Endothelial cell of umbilical vein (primary cell): ENCODE measurements at regions not wholly inside any gene's neighbourhood (a gene's known extent, or its start where the extent isn't known, plus 50 kb on each side); places are given as distances from the start of the nearest gene placed in this dataset.
"Not testable (repeated sequence)": the region's sequence is repeated elsewhere in the genome, so short reads cannot be mapped to it uniquely, and the experiment has no call there.

Source experiments
- BruUV-seq: library from RNA; stranded (reverse); fragments of 400-500 nt; replicated peaks from 2 replicates; lab custom pipeline; 2021; lab: Mats Ljungman, UMichigan
- CTCF ChIA-PET: fragments of 300-600, 350-600 bp; sonication (Branson Sonifier 250); formaldehyde crosslinking; loops from one replicate; lab custom pipeline; 2021; ENCODE audit warnings: antibody characterized with exemption, inconsistent platforms; lab: Charles Lee
- POLR2A ChIA-PET: fragments of 300-600, 350-600 bp; sonication (Branson Sonifier 250); formaldehyde crosslinking; loops from one replicate; lab custom pipeline; 2021; ENCODE audit warnings: antibody characterized with exemption, inconsistent platforms; lab: Charles Lee
- DNase-seq: peaks from one replicate; pipeline ENCODE4 v3.0.0-alpha.2; 2011; ENCODE audit warnings: low read depth, low spot score
- FAIRE-seq: peaks from 2 replicates; lab custom pipeline; 2011; peaks lifted over from hg19 to GRCh38; lab: Jason Lieb, UNC
- H2AFZ ChIP-seq: 2 replicates; pipeline ENCODE4 v1.6.0; 2012; ENCODE audit warnings: low read depth, low read length, control low read depth, inconsistent platforms
- H3K27ac ChIP-seq: 2 replicates; pipeline ENCODE4 v1.5.1; 2011; ENCODE audit warnings: low read depth, mild to moderate bottlenecking, control low read depth, low read length, moderate library complexity; ENCODE audit not compliant: insufficient read depth
- H3K27me3 ChIP-seq, 2 experiments: 2 replicates each; pipeline versions ENCODE4 v1.6.0 to v1.6.1; 2011; ENCODE audit warnings: low read length in 2 of 2, mixed read lengths in 1 of 2; ENCODE audit not compliant: control insufficient read depth in 2 of 2, insufficient read depth in 2 of 2
- H3K36me3 ChIP-seq, 2 experiments: 2 replicates in 1 of 2; 3 replicates in 1 of 2; pipeline ENCODE4 v1.5.1; 2011; ENCODE audit warnings: low read length in 2 of 2, mild to moderate bottlenecking in 1 of 2, moderate library complexity in 1 of 2; ENCODE audit not compliant: control insufficient read depth in 2 of 2, insufficient read depth in 2 of 2; ENCODE audit errors: extremely low read depth in 1 of 2
- H3K4me1 ChIP-seq: 3 replicates; pipeline ENCODE4 v1.5.1; 2011; ENCODE audit warnings: mild to moderate bottlenecking, low read length; ENCODE audit not compliant: control insufficient read depth, insufficient read depth; ENCODE audit errors: extremely low read depth
- H3K4me2 ChIP-seq: 2 replicates; pipeline ENCODE4 v1.6.1; 2011; ENCODE audit warnings: low read length, control low read depth, mixed read lengths; ENCODE audit not compliant: insufficient read depth
- H3K4me3 ChIP-seq, 3 experiments: fragments of 200-600 bp in 1 of 3; sonication (generic), shearing (Covaris generic) in 1 of 3; replicated peaks in 1 of 3; 2 replicates each; pipeline ENCODE4 v1.5.1; 2011 to 2016; ENCODE audit warnings: control low read depth in 3 of 3, low read length in 3 of 3, mild to moderate bottlenecking in 2 of 3, inconsistent platforms in 1 of 3, low read depth in 1 of 3, moderate library complexity in 1 of 3; ENCODE audit not compliant: insufficient read depth in 1 of 3
- H3K79me2 ChIP-seq: 2 replicates; pipeline ENCODE4 v1.6.0; 2012; ENCODE audit warnings: low read length, inconsistent platforms; ENCODE audit not compliant: control insufficient read depth, insufficient read depth
- H3K9ac ChIP-seq: replicated peaks from 2 replicates; pipeline ENCODE3; 2011; ENCODE audit warnings: low read length, control low read depth; ENCODE audit not compliant: insufficient read depth; ENCODE audit errors: extremely low read depth
- H3K9me1 ChIP-seq: replicated peaks from 3 replicates; pipeline ENCODE4 v1.6.0; 2011; ENCODE audit warnings: mild to moderate bottlenecking, low read length; ENCODE audit not compliant: control insufficient read depth, insufficient read depth; ENCODE audit errors: extremely low read depth
- H3K9me3 ChIP-seq: replicated peaks from 2 replicates; pipeline ENCODE4 v1.5.1; 2012; ENCODE audit warnings: low read length, inconsistent platforms; ENCODE audit not compliant: control insufficient read depth, insufficient read depth
- H4K20me1 ChIP-seq: replicated peaks from 2 replicates; pipeline ENCODE3; 2011; ENCODE audit warnings: mild to moderate bottlenecking, low read length; ENCODE audit not compliant: control insufficient read depth, insufficient read depth; ENCODE audit errors: extremely low read depth
- JUN ChIP-seq: IDR thresholded peaks from 2 replicates; pipeline ENCODE4 v1.6.1; 2011; ENCODE audit warnings: borderline replicate concordance, low read depth; ENCODE audit not compliant: insufficient read length, insufficient read depth
- MAX ChIP-seq: IDR thresholded peaks from 2 replicates; pipeline ENCODE4 v1.6.1; 2011; ENCODE audit not compliant: insufficient read depth, insufficient read length
- POLR2A ChIP-seq: IDR thresholded peaks from 2 replicates; pipeline ENCODE4 v1.6.1; 2012; ENCODE audit warnings: low read depth, mild to moderate bottlenecking, control low read depth, low read length
- dilution Hi-C: fragments of 300-500 bp; cut with MboI; formaldehyde crosslinking; loops from one replicate; pipeline ENCODE4 v1.15.0; 2019; ENCODE audit warnings: low sequenced_read_pairs; ENCODE audit not compliant: extremely low pct_ligation_motif_present
- intact Hi-C: fragments of 100-400 bp; cut with micrococcal nuclease; formaldehyde crosslinking; loops from one replicate; pipeline ENCODE4 v1.10.0; 2022

- H3K9ac ChIP-seq, dilution Hi-C loops, BruUV-seq, H3K79me2 ChIP-seq, DNase-seq, H3K4me2 ChIP-seq, H3K4me1 ChIP-seq, H4K20me1 ChIP-seq, FAIRE-seq, H3K27ac ChIP-seq, intact Hi-C loops, H3K36me3 ChIP-seq, H3K4me3 ChIP-seq, H3K27me3 ChIP-seq, H3K9me1 ChIP-seq, POLR2A ChIA-PET, H3K9me3 ChIP-seq, CTCF ChIA-PET, H2AFZ ChIP-seq: not testable (repeated sequence)
These were observed 155.3 kb downstream of the LAT start for GRCh38 chr16:29139901-29140855.

GRCh38 chr16:29139261-29139802 lies 154.5 kb downstream of the LAT start:
- Histone ChIP-seq H3K27me3 (no peaks in the 10 kb centered on the region), H3K4me3 (no peak overlapping the region), H4K20me1 (no peaks in the 10 kb centered on the region), H3K36me3 (no peaks in the 10 kb centered on the region), H3K79me2 (no peaks in the 10 kb centered on the region), H3K4me1 (no peaks in the 10 kb centered on the region), H3K9me1 (no peaks in the 10 kb centered on the region), H2AFZ (no peak overlapping the region), H3K9ac (no peak overlapping the region), H3K27ac (no peak overlapping the region), H3K9me3 (no peaks in the 10 kb centered on the region), H3K4me2 (no peak overlapping the region)
- TF ChIP-seq MAX (no peak), POLR2A (no peak), JUN (no peak)
- ChIA-PET POLR2A (no interaction called here), CTCF (no interaction called here)
- no TSS peak for BruUV-seq
- intact Hi-C loops = no loop called here
- DNase-seq = no peak
- FAIRE-seq = no peak
- dilution Hi-C loops = no loop called here

GRCh38 chr16:29138698-29139097 lies 153.8 kb downstream of the LAT start:
- intact Hi-C loops, H4K20me1 ChIP-seq, H3K9ac ChIP-seq, POLR2A ChIA-PET, dilution Hi-C loops, FAIRE-seq, H3K4me1 ChIP-seq, H3K4me2 ChIP-seq, H3K27me3 ChIP-seq, H3K27ac ChIP-seq, H3K36me3 ChIP-seq, DNase-seq, BruUV-seq, H2AFZ ChIP-seq, H3K4me3 ChIP-seq, H3K9me3 ChIP-seq, H3K9me1 ChIP-seq, CTCF ChIA-PET, H3K79me2 ChIP-seq: not testable (repeated sequence)
